ENCODE measurements at regions not wholly inside any gene's neighbourhood (a gene's known extent, or its start where the extent isn't known, plus 50 kb on each side); places are given as distances from the start of the nearest gene placed in this dataset.

DNA sequence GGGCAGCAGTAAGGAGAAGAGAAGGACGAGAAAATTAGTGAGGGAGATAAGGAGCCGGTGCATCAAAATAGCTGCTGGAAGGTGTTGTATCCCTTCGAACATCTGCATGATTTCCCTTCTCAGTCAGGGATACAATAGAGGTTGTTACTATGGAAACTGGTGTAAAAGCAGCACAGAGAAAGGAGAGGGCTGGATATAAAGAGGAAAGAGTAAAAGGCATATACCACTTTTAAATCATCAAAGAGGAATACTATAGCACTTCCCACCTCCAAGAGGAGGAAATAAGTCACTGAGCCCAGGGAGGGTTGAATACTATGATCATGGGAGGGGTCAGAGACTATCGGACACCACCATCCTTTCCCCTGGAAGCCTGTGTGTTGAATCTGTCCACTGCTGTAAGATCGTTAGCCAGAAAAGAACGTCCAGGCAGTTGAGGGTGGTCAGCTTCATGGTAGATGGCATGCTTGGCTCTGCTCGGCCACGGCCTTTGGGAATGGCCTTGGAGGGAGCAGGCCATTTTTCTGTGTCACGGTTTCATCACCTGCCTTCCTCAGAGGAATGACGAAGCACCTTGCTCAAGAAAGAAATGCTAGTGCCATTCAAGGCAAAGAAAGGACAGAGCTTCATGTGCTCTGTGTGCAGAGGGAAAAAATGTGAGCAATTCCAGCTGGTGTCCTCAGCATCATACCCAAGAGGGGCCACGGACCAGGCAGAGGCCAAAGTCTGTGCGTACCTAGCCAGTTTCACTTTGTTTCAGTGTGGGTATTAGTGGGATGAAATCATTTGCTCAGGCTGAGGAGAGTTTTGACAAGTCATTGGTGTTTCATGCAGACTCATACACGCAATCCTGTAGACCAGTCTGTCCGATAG, 64.2 kb downstream of the IRF2BP2 start (continued):
- TF ChIP-seq ZNF180 (CRISPR knock-in tag; IDR thresholded peaks at IDR 0.05; ENCODE audit: borderline replicate concordance, low read depth) (no peak), ZNF264 (CRISPR knock-in tag; IDR thresholded peaks at IDR 0.05) (peak; percentile 45; the same call in 1 of the 2 replicates), RARA (CRISPR knock-in tag; IDR thresholded peaks at IDR 0.05) (peak; percentile 78), NFATC3 (CRISPR knock-in tag; IDR thresholded peaks at IDR 0.05) (no peak), KAT2B (IDR thresholded peaks at IDR 0.05; ENCODE audit: borderline replicate concordance, low read depth, low read length) (no peak), FOXJ3 (CRISPR knock-in tag; IDR thresholded peaks at IDR 0.05; ENCODE audit: borderline replicate concordance) (no peak), ZNF781 (CRISPR knock-in tag; IDR thresholded peaks at IDR 0.05; ENCODE audit: borderline replicate concordance, not compliant biosample characterization) (no peak), TRIM24 (CRISPR knock-in tag; IDR thresholded peaks at IDR 0.05) (no peak), NR1H2 (CRISPR knock-in tag; IDR thresholded peaks at IDR 0.05; ENCODE audit: borderline replicate concordance, low read depth) (no peak), NPAS2 (CRISPR knock-in tag; IDR thresholded peaks at IDR 0.05; ENCODE audit: borderline replicate concordance) (no peak), HBP1 (CRISPR knock-in tag; IDR thresholded peaks at IDR 0.05; ENCODE audit: low read depth) (0 out of 2 replicates have a peak, but pooled peaks have one; percentile 38), ZNF101 (CRISPR knock-in tag; IDR thresholded peaks at IDR 0.05; ENCODE audit: borderline replicate concordance, low read depth) (no peak), ZNF644 (CRISPR knock-in tag; IDR thresholded peaks at IDR 0.05; ENCODE audit: low read depth) (peak; percentile 45; the same call in 1 of the 2 replicates), MXD4 (CRISPR knock-in tag; IDR thresholded peaks at IDR 0.05) (no peak), ZNF326 (CRISPR knock-in tag; IDR thresholded peaks at IDR 0.05; ENCODE audit: borderline replicate concordance) (no peak), SATB2 (CRISPR knock-in tag; IDR thresholded peaks at IDR 0.05) (no peak), ETV5 (CRISPR knock-in tag; IDR thresholded peaks at IDR 0.05; ENCODE audit: borderline replicate concordance) (peak; percentile 26; the same call in 1 of the 2 replicates), RARG (CRISPR knock-in tag; IDR thresholded peaks at IDR 0.05; ENCODE audit: low read depth) (no peak), AKAP8 (CRISPR knock-in tag; IDR thresholded peaks at IDR 0.05) (0 out of 2 replicates have a peak, but pooled peaks have one; percentile 47), ZSCAN21 (CRISPR knock-in tag; IDR thresholded peaks at IDR 0.05; ENCODE audit: borderline replicate concordance) (no peak), ZNF253 (CRISPR knock-in tag; IDR thresholded peaks at IDR 0.05; ENCODE audit: borderline replicate concordance) (no peak), FOXP1 (IDR thresholded peaks at IDR 0.05) (no peak), FOXP1 (CRISPR knock-in tag; IDR thresholded peaks at IDR 0.05) (no peak)
- TF ChIP-seq, protein P1, sequence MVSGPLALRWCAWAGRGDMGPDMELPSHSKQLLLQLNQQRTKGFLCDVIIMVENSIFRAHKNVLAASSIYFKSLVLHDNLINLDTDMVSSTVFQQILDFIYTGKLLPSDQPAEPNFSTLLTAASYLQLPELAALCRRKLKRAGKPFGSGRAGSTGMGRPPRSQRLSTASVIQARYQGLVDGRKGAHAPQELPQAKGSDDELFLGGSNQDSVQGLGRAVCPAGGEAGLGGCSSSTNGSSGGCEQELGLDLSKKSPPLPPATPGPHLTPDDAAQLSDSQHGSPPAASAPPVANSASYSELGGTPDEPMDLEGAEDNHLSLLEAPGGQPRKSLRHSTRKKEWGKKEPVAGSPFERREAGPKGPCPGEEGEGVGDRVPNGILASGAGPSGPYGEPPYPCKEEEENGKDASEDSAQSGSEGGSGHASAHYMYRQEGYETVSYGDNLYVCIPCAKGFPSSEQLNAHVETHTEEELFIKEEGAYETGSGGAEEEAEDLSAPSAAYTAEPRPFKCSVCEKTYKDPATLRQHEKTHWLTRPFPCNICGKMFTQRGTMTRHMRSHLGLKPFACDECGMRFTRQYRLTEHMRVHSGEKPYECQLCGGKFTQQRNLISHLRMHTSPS (CRISPR knock-in tag; IDR thresholded peaks at IDR 0.05; ENCODE audit: low read depth): peak; percentile 49; the same call in 1 of the 2 replicates
- TF ChIP-seq, protein P2, sequence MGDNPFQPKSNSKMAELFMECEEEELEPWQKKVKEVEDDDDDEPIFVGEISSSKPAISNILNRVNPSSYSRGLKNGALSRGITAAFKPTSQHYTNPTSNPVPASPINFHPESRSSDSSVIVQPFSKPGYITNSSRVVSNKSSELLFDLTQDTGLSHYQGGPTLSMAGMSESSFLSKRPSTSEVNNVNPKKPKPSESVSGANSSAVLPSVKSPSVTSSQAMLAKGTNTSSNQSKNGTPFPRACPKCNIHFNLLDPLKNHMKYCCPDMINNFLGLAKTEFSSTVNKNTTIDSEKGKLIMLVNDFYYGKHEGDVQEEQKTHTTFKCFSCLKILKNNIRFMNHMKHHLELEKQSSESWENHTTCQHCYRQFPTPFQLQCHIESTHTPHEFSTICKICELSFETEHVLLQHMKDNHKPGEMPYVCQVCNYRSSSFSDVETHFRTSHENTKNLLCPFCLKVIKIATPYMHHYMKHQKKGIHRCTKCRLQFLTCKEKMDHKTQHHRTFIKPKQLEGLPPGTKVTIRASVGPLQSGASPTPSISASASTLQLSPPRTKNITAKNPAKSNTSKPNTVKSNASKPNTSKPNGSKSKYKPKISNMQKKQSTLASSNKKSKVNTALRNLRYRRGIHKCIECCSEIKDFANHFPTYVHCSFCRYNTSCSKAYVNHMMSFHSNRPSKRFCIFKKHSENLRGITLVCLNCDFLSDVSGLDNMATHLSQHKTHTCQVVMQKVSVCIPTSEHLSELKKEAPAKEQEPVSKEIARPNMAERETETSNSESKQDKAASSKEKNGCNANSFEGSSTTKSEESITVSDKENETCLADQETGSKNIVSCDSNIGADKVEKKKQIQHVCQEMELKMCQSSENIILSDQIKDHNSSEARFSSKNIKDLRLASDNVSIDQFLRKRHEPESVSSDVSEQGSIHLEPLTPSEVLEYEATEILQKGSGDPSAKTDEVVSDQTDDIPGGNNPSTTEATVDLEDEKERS (CRISPR knock-in tag; IDR thresholded peaks at IDR 0.05): 0 out of 2 replicates have a peak, but pooled peaks have one; percentile 19

All from HepG2 (cell line).